ENCODE measurements at regions not wholly inside any gene's neighbourhood (a gene's known extent, or its start where the extent isn't known, plus 50 kb on each side); places are given as distances from the start of the nearest gene placed in this dataset.

GRCh38 chr10:131844529-131845084 is 56.2 kb upstream of the PPP2R2D start:
- no peak overlapping the region for H3K4me2 ChIP-seq (ENCODE audit: insufficient read depth, insufficient read length, low read length)
- H4K91ac ChIP-seq (ENCODE audit: insufficient read length, low read depth, low read length): no peak overlapping the region
- no CpG with 5 or more reads among the region's 22 CpGs for WGBS (ENCODE audit: extremely low coverage, insufficient read length, low lambda C conversion rate)
- no peak overlapping the region for H3K23ac ChIP-seq (ENCODE audit: insufficient read length, low read depth, low read length)
- no peaks in the 10 kb centered on the region for H3K4me1 ChIP-seq (ENCODE audit: insufficient read depth, low read length)
- H3K27me3 Mint-ChIP-seq (ENCODE audit: low read depth): no peaks in the 10 kb centered on the region; the same call in 1 of the 2 replicates
- H3K79me1 ChIP-seq (ENCODE audit: insufficient read depth, low read depth, low read length, poor library complexity, severe bottlenecking): no peaks in the 10 kb centered on the region
- H3K27me3 ChIP-seq (ENCODE audit: insufficient read depth, low read length): no peaks in the 10 kb centered on the region
- no peak overlapping the region for H4K5ac ChIP-seq (ENCODE audit: insufficient read length, low read depth, low read length)
- no peak overlapping the region for H2BK120ac ChIP-seq (ENCODE audit: low read depth, low read length, poor library complexity, severe bottlenecking)
- H2BK5ac ChIP-seq (ENCODE audit: insufficient read length, low read length): no peak overlapping the region
- H4K20me1 ChIP-seq (ENCODE audit: control insufficient read depth, insufficient read depth, insufficient read length): peaks cover 2% of the 10 kb centered on the region
- H3K4me1 Mint-ChIP-seq: no peaks in the 10 kb centered on the region
- H2BK15ac ChIP-seq (ENCODE audit: low read depth, low read length): no peak overlapping the region
- no peak overlapping the region for H3T11ph ChIP-seq (ENCODE audit: low read length)
- H3K27ac Mint-ChIP-seq: no peak overlapping the region
- no peak overlapping the region for H3K9ac ChIP-seq (ENCODE audit: extremely low read depth, insufficient read length, low read length)
- H3K4me3 Mint-ChIP-seq: no peak overlapping the region
- DNase-seq: peak; percentile 12
- no peak overlapping the region for H2BK12ac ChIP-seq (ENCODE audit: insufficient read length, low read depth, low read length)
- H4K8ac ChIP-seq (replicated peaks; ENCODE audit: insufficient read length, low read depth, low read length): no peak overlapping the region
- H3K14ac ChIP-seq (ENCODE audit: insufficient read depth, low read length): no peak overlapping the region
- H3K4ac ChIP-seq (ENCODE audit: low read depth, low read length): no peak overlapping the region
- H2AK5ac ChIP-seq (ENCODE audit: insufficient read length, low read length): no peak overlapping the region
- H3K36me3 Mint-ChIP-seq (ENCODE audit: insufficient read depth in 1 of 3, low read depth in 3 of 3): no peaks in the 10 kb centered on the region
- H3K56ac ChIP-seq (ENCODE audit: insufficient read length, low read depth, low read length): no peak overlapping the region
- TF ChIP-seq, protein P1, sequence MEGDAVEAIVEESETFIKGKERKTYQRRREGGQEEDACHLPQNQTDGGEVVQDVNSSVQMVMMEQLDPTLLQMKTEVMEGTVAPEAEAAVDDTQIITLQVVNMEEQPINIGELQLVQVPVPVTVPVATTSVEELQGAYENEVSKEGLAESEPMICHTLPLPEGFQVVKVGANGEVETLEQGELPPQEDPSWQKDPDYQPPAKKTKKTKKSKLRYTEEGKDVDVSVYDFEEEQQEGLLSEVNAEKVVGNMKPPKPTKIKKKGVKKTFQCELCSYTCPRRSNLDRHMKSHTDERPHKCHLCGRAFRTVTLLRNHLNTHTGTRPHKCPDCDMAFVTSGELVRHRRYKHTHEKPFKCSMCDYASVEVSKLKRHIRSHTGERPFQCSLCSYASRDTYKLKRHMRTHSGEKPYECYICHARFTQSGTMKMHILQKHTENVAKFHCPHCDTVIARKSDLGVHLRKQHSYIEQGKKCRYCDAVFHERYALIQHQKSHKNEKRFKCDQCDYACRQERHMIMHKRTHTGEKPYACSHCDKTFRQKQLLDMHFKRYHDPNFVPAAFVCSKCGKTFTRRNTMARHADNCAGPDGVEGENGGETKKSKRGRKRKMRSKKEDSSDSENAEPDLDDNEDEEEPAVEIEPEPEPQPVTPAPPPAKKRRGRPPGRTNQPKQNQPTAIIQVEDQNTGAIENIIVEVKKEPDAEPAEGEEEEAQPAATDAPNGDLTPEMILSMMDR (conservative IDR thresholded peaks at IDR 0.05): no peak
- H2BK20ac ChIP-seq (ENCODE audit: low read depth, low read length, poor library complexity, severe bottlenecking): no peak overlapping the region
- no peak overlapping the region for H3K27ac ChIP-seq (ENCODE audit: insufficient read length, low read depth, low read length)
- no peaks in the 10 kb centered on the region for H3K79me2 ChIP-seq (ENCODE audit: insufficient read depth, low read length)
- H3K9me3 ChIP-seq (ENCODE audit: control insufficient read depth, low read depth, low read length): no peaks in the 10 kb centered on the region
- no peaks in the 10 kb centered on the region for H3K23me2 ChIP-seq (ENCODE audit: insufficient read length, low read depth, low read length, poor library complexity, severe bottlenecking)
- no peak overlapping the region for H2AFZ ChIP-seq (ENCODE audit: low read length)
- H3K18ac ChIP-seq (ENCODE audit: insufficient read length, low read depth, low read length): no peak overlapping the region
- H3K9me3 Mint-ChIP-seq: peaks cover 2 to 3% of the 10 kb centered on the region in 2 experiments; a peak in 3 of 5 replicates
